Choroid plexus epithelial cell (primary cell): ENCODE measurements at regions not wholly inside any gene's neighbourhood (a gene's known extent, or its start where the extent isn't known, plus 50 kb on each side); places are given as distances from the start of the nearest gene placed in this dataset.

ENCODE experiments used
- DNase-seq: peaks from one replicate; pipeline ENCODE4 v3.0.0-alpha.2; 2010; ENCODE audit warnings: low read depth
- H3K4me3 ChIP-seq: 2 replicates; pipeline ENCODE4 v1.5.1; 2011; ENCODE audit warnings: low read depth, mild to moderate bottlenecking, control low read depth, low read length, moderate library complexity
- TF ChIP-seq, protein P1 (sequence below): conservative IDR thresholded peaks from 2 replicates; pipeline ENCODE4 v1.5.1; 2011; ENCODE audit warnings: low read depth, mild to moderate bottlenecking, control low read depth, inconsistent platforms, low read length, moderate library complexity

DNA sequence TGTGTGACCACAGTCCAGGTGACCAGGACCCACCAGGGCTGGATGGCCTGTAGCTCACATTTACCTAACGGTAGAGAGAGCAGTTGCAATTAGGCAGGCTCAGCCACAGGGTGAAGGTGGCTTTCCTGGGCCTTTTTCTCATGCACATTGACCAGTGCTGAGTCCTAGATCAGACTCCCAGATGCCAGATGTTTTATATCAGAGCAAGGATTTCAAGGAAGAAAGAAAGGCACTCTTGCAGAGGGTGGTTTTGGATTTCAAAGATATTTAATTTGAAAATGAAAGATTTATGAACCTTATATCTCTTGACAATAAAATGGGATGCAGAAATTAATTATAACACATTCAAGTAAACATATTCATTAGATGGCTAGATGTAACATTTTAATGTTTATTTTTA, 694.2 kb upstream of the GYPC start:
- DNase-seq, result no peak
- TF ChIP-seq, protein P1, sequence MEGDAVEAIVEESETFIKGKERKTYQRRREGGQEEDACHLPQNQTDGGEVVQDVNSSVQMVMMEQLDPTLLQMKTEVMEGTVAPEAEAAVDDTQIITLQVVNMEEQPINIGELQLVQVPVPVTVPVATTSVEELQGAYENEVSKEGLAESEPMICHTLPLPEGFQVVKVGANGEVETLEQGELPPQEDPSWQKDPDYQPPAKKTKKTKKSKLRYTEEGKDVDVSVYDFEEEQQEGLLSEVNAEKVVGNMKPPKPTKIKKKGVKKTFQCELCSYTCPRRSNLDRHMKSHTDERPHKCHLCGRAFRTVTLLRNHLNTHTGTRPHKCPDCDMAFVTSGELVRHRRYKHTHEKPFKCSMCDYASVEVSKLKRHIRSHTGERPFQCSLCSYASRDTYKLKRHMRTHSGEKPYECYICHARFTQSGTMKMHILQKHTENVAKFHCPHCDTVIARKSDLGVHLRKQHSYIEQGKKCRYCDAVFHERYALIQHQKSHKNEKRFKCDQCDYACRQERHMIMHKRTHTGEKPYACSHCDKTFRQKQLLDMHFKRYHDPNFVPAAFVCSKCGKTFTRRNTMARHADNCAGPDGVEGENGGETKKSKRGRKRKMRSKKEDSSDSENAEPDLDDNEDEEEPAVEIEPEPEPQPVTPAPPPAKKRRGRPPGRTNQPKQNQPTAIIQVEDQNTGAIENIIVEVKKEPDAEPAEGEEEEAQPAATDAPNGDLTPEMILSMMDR, result no peak
- H3K4me3 ChIP-seq, result no peak overlapping the region

GRCh38 chr2:125979886-125980285, 676.1 kb upstream of the GYPC start:
- DNase-seq, result no peak
- TF ChIP-seq, protein P1, result no peak
- no peak overlapping the region for H3K4me3 ChIP-seq

DNA sequence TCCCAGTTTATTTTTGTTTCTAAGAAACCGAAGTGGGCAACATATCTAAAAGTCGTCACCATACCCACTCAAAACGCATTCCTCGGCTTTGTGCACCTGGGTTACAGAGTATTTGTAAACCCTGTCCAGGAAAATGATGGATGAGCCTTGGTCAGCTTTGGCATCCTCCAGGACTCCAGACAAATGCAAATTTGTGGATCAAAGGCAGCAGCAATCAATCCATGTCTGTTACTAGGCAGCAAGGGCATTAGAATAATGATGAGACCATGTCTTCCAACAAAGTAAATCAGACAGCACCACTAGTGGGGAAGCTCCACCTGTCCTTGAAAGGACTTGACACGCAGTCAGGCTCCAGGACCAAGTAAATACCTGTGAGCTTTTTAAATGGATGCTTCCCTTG, 672.6 kb upstream of the GYPC start:
- TF ChIP-seq, protein P1, result no peak
- no peak overlapping the region for H3K4me3 ChIP-seq
- no peak for DNase-seq

- DNase-seq, result no peak
Observed at GRCh38 chr2:126029316-126029715, 626.6 kb upstream of the GYPC start.

GRCh38 chr2:126038861-126039260, 617.1 kb upstream of the GYPC start:
- H3K4me3 ChIP-seq, result no peak overlapping the region
- TF ChIP-seq, protein P1, result no peak
- DNase-seq, result no peak

More at GRCh38 chr2:126029316-126029715, 626.6 kb upstream of the GYPC start:
- TF ChIP-seq, protein P1, result no peak
- no peak overlapping the region for H3K4me3 ChIP-seq

DNA sequence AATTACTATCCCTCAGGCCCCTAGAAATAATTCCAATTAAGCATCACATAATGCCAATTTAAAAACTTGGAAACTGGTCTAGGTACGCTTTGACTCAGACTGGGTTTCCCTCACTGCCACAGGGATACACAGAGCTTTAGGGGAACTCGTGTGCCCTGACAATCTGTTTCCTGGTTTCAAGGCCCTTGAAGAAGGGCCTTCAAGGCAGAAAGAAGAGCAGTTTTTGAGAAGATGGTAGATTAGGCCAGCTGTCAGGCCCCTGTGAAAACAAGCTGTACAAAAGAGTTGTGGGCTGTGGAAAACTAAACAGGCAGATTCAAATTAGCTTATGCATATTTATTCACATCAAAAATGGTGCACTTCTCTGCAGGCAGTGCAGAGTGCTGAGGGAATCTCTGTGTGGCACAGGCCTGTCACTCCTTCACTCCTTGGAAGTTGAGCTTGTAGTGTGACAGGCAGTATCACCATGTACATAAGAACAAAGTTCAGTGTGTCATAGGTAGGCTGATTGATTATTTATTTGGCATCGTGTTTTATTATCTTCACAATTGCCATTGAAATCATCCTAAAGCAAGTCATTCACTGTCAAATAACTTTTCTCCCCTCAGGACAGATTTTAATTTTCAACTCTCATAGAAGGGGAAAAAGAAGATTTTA, 614.4 kb upstream of the GYPC start:
- DNase-seq, result no peak
- TF ChIP-seq, protein P1, result no peak
- no peak overlapping the region for H3K4me3 ChIP-seq

DNA sequence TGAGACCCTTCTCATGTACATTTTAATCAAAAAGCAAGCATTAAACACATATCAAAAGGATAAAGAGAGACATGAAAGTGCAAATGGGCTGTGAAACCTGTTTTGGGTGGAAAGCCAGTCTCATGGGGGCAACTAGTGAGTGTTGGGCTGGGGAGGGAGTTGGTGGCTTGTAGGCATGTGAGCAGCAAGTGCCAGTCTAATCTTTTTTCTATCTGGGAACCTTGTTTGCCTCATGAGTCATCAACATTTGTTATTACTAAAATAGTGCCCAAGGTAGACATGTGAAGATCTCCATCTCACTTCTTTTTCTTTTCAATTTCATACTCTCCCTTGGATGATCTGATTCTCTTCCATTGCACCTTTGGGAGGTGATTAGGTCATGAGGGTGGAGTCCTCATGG, 613.9 kb upstream of the GYPC start:
- no peak overlapping the region for H3K4me3 ChIP-seq
- DNase-seq, result no peak
- TF ChIP-seq, protein P1, result no peak
